ENCODE measurements at regions not wholly inside any gene's neighbourhood (a gene's known extent, or its start where the extent isn't known, plus 50 kb on each side); places are given as distances from the start of the nearest gene placed in this dataset.
"Not testable (repeated sequence)": the region's sequence is repeated elsewhere in the genome, so short reads cannot be mapped to it uniquely, and the experiment has no call there.

- not testable (repeated sequence) for DNase-seq (ENCODE audit: low spot score)
These were observed 1041.0 kb downstream of the PRIM2 start for GRCh38 chr6:58358452-58358851.

GRCh38 chr6:58365856-58366255 lies 1048.4 kb downstream of the PRIM2 start:
- not testable (repeated sequence) for DNase-seq (ENCODE audit: low spot score)

DNA sequence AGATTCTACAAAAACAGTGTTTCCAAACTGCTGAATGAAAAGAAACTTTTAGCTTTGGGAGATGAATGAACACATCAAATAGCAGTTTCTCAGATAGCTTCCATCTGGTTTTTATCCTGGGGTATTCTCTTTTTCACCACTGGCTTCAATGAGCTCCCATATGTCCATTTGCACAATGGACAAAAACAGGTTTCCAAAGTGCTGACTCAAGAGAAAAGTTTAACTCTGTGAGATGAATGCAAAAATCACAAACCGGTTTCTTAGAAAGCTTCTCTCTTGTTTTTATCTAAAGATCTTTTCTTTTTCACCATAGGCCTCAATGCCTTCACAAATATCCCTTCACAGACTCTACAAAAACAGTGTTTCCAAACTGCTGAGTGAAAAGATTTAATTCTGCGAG lies 1089.2 kb downstream of the PRIM2 start:
- not testable (repeated sequence) for DNase-seq (ENCODE audit: low spot score)

GRCh38 chr6:58419321-58419720 lies 1101.9 kb downstream of the PRIM2 start:
- DNase-seq (ENCODE audit: low spot score), result no peak

Measured in globus pallidus (tissue), 1 donor.